ENCODE measurements at regions not wholly inside any gene's neighbourhood (a gene's known extent, or its start where the extent isn't known, plus 50 kb on each side); places are given as distances from the start of the nearest gene placed in this dataset.

DNA sequence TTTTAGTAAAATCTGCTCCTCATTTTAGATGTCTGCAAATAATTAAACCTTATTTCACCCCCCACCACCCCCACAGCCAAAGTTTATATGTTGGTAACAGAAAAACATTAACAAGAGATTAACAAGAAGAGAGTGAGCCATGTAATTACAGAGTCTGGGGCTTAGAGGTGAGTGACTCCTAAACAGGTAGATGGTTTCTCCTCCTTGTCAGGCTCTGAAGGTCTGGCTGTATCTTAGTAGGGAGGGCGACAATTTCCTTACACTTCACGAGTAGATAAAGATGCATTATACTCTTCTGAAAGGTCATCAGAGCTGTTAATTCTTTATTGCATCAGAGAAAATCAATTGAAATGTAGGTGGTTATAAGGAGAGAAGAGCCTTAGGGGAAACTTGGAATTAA, 171.8 kb upstream of the ANKRD50 start:
- no peaks in the 10 kb centered on the region for H4K20me1 ChIP-seq (ENCODE audit: control insufficient read depth, insufficient read depth)
- TF ChIP-seq SKIL (IDR thresholded peaks at IDR 0.05; ENCODE audit: low read depth, poor library complexity, severe bottlenecking) = no peak
- no peak for TF ChIP-seq YY1 (IDR thresholded peaks at IDR 0.05; ENCODE audit: low read depth, low read length)
- TF ChIP-seq SREBF1 (IDR thresholded peaks at IDR 0.05; ENCODE audit: low read length) = no peak
- no peak for TF ChIP-seq RB1 (IDR thresholded peaks at IDR 0.05; ENCODE audit: borderline replicate concordance)
- no peak for TF ChIP-seq NR2C1 (IDR thresholded peaks at IDR 0.05)
- no peak for TF ChIP-seq SMAD1 (IDR thresholded peaks at IDR 0.05; ENCODE audit: low read depth, partially characterized antibody)
- TF ChIP-seq ZSCAN29 (IDR thresholded peaks at IDR 0.05) = no peak
- TF ChIP-seq ASH2L (IDR thresholded peaks at IDR 0.05; ENCODE audit: borderline replicate concordance, low read depth) = no peak
- no peak for TF ChIP-seq CBX5 (IDR thresholded peaks at IDR 0.05; ENCODE audit: low read depth)
- ChIA-PET RAD21 (ENCODE audit: unreplicated experiment) (no interaction called here), CTCF (no interaction called here), SMC1A (ENCODE audit: uncharacterized antibody, unreplicated experiment) (no interaction called here), POLR2A (no interaction called here)
- no peaks in the 10 kb centered on the region for H3K79me2 ChIP-seq (ENCODE audit: control insufficient read depth, insufficient read depth, low read length)
- ATAC-seq (no peak), DNase-seq (ENCODE audit: low read depth, low spot score) (no peak), FAIRE-seq (no peak)
- intact Hi-C loops (cut with micrococcal nuclease; ENCODE audit: unreplicated experiment) = no loop called here
- no peak overlapping the region for H2AFZ ChIP-seq (ENCODE audit: control insufficient read depth, low read depth, low read length)
- H3K36me3 ChIP-seq (ENCODE audit: control insufficient read depth in 2 of 2, insufficient read depth in 2 of 2, low read length in 1 of 2) = no peaks in the 10 kb centered on the region
- H3K9me3 ChIP-seq (replicated peaks; ENCODE audit: control insufficient read depth, insufficient read depth, low read length) = no peaks in the 10 kb centered on the region
- H3K4me1 ChIP-seq (ENCODE audit: control insufficient read depth, insufficient read depth, low read length) = no peaks in the 10 kb centered on the region
- H3K27ac ChIP-seq (ENCODE audit: control insufficient read depth, insufficient read depth) = no peak overlapping the region
- 2% methylated on average over 2 of the region's 2 CpGs for WGBS (ENCODE audit: insufficient coverage, insufficient replicate concordance, low lambda C conversion rate, missing lambda C conversion rate)
- in situ Hi-C loops (cut with MboI) = no loop called here
- BruUV-seq (replicated peaks) = no TSS peak
- no peak overlapping the region for H3K4me3 ChIP-seq
- H3K4me2 ChIP-seq (ENCODE audit: control insufficient read depth, insufficient read depth) = no peak overlapping the region
- H3K27me3 ChIP-seq (replicated peaks in 1 of 2; ENCODE audit: control insufficient read depth in 2 of 2, insufficient read depth in 2 of 2, low read length in 1 of 2) = no peaks in the 10 kb centered on the region
- no peak overlapping the region for H3K9ac ChIP-seq (ENCODE audit: control insufficient read depth, insufficient read depth, low read length)

Measured in GM12878 (cell line).